Activated CD8-positive, alpha-beta memory T cell treated with anti-CD3 and anti-CD28 coated beads for 48 hours (primary cell): ENCODE measurements at regions not wholly inside any gene's neighbourhood (a gene's known extent, or its start where the extent isn't known, plus 50 kb on each side); places are given as distances from the start of the nearest gene placed in this dataset.
"Not testable (repeated sequence)": the region's sequence is repeated elsewhere in the genome, so short reads cannot be mapped to it uniquely, and the experiment has no call there.

Experiments
- DNase-seq, 3 experiments: peaks; one replicate each; pipeline ENCODE4 v3.0.0-alpha.2; 2020; ENCODE audit warnings: low read depth in 2 of 3, low spot score in 2 of 3

- DNase-seq: no peak
Measured at GRCh38 chr7:153518201-153518984, 533.8 kb upstream of the DPP6 start.

GRCh38 chr7:153521370-153521769 is 530.8 kb upstream of the DPP6 start:
- no peak for DNase-seq

- DNase-seq: no peak
Measured at GRCh38 chr7:153522261-153522660, 529.9 kb upstream of the DPP6 start.

GRCh38 chr7:153523320-153524015 is 528.7 kb upstream of the DPP6 start:
- DNase-seq: no peak

- DNase-seq: no peak
Measured at GRCh38 chr7:153524070-153524601, 528.1 kb upstream of the DPP6 start.

- DNase-seq: no peak
Measured at GRCh38 chr7:153529100-153529499, 523.1 kb upstream of the DPP6 start.

- DNase-seq: no peak
Measured at GRCh38 chr7:153529651-153530165, 522.5 kb upstream of the DPP6 start.

- no peak for DNase-seq
Measured at GRCh38 chr7:153530441-153530840, 521.8 kb upstream of the DPP6 start.

- no peak for DNase-seq
Measured at GRCh38 chr7:153532326-153532725, 519.9 kb upstream of the DPP6 start.

GRCh38 chr7:153537271-153537670 is 514.9 kb upstream of the DPP6 start:
- DNase-seq: no peak

- no peak for DNase-seq
Measured at GRCh38 chr7:153541903-153542302, 510.3 kb upstream of the DPP6 start.

- DNase-seq: no peak
Measured at GRCh38 chr7:153543232-153543631, 509.0 kb upstream of the DPP6 start.

GRCh38 chr7:153550173-153550572 is 502.0 kb upstream of the DPP6 start:
- DNase-seq: no peak

- DNase-seq: no peak
Measured at GRCh38 chr7:153564391-153564790, 487.8 kb upstream of the DPP6 start.

- DNase-seq: no peak
Measured at GRCh38 chr7:153566324-153566723, 485.9 kb upstream of the DPP6 start.

GRCh38 chr7:153567426-153567825 is 484.8 kb upstream of the DPP6 start:
- no peak for DNase-seq

- DNase-seq: not testable (repeated sequence)
Measured at GRCh38 chr7:153569520-153569919, 482.7 kb upstream of the DPP6 start.

GRCh38 chr7:153576096-153576495 is 476.1 kb upstream of the DPP6 start:
- no peak for DNase-seq

GRCh38 chr7:153581419-153581818 is 470.8 kb upstream of the DPP6 start:
- no peak for DNase-seq

- no peak for DNase-seq
Measured at GRCh38 chr7:153584132-153584531, 468.1 kb upstream of the DPP6 start.

- DNase-seq: no peak
Measured at GRCh38 chr7:153588586-153588985, 463.6 kb upstream of the DPP6 start.

- DNase-seq: no peak
Measured at GRCh38 chr7:153590136-153590535, 462.1 kb upstream of the DPP6 start.
